OCI-LY7 (cell line): ENCODE measurements at regions not wholly inside any gene's neighbourhood (a gene's known extent, or its start where the extent isn't known, plus 50 kb on each side); places are given as distances from the start of the nearest gene placed in this dataset.
"Not testable (repeated sequence)": the region's sequence is repeated elsewhere in the genome, so short reads cannot be mapped to it uniquely, and the experiment has no call there.

ENCODE experiments used
- CTCF ChIP-seq: fragments of 200-600 bp; sonication (generic); conservative IDR thresholded peaks from 2 replicates; pipeline ENCODE4 v1.5.1; 2014; ENCODE audit warnings: mild to moderate bottlenecking, antibody characterized with exemption, low read length, moderate library complexity, mixed read lengths
- EZH2phosphoT487 ChIP-seq: fragments of 200-600 bp; sonication (generic); IDR thresholded peaks from 2 replicates; pipeline ENCODE4 v1.6.1; 2018; ENCODE audit warnings: low read depth, borderline replicate concordance, mild to moderate bottlenecking, mixed run types, antibody characterized with exemption, low read length, moderate library complexity, mixed read lengths

DNA sequence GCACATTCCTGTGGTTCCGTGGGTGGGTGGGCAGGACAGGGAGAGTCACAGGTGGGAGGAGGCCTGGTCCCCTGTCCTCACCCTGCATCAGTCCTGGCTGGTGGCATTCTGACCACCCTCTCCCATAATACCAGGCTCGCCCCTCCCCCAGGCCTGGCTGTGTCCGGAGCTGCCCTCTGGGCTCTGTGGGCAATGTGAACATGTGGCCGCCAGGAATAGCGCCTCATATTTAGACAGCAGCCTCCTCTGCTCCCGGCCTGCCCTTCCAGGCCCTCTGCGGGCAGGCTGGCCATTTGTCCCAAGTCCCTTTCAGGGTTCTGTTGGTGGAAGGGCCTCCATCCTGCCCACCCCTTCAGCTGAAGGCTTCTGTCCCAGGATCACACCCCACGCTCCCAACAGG, 4482.2 kb upstream of the TPTE start:
- not testable (repeated sequence) for TF ChIP-seq EZH2phosphoT487, CTCF
